Esophagus muscularis mucosa (tissue), 4 donors: ENCODE measurements at regions not wholly inside any gene's neighbourhood (a gene's known extent, or its start where the extent isn't known, plus 50 kb on each side); places are given as distances from the start of the nearest gene placed in this dataset.

Experiments
- DNase-seq: peaks from one replicate; pipeline ENCODE4 v3.0.0-alpha.2; 2017; ENCODE audit errors: extremely low spot score
- H3K27ac ChIP-seq, 4 donors: fragments of 200-600 bp; sonication (generic); replicated peaks in 1 of 4; 1 replicate in 3 of 4; 2 replicates in 1 of 4; pipeline ENCODE4 v1.5.1; 2016 to 2019; ENCODE audit warnings: mild to moderate bottlenecking in 1 of 4
- H3K27me3 ChIP-seq, 4 donors: fragments of 200-600 bp; sonication (generic); one replicate each; pipeline versions ENCODE4 v1.5.1 to v1.6.0; 2016 to 2019
- H3K36me3 ChIP-seq, 4 donors: fragments of 200-600 bp; sonication (generic); one replicate each; pipeline ENCODE4 v1.5.1; 2016 to 2019
- H3K4me1 ChIP-seq, 4 donors: fragments of 200-600 bp; sonication (generic); one replicate each; pipeline ENCODE4 v1.5.1; 2016 to 2019
- H3K4me3 ChIP-seq, 4 donors: fragments of 200-600 bp; sonication (generic); 1 replicate in 2 of 4; 2 replicates in 2 of 4; pipeline ENCODE4 v1.5.1; 2016 to 2019; ENCODE audit warnings: mild to moderate bottlenecking in 4 of 4, moderate library complexity in 1 of 4
- H3K9me3 ChIP-seq, 4 donors: fragments of 200-600 bp; sonication (generic); 1 replicate in 3 of 4; 2 replicates in 1 of 4; pipeline ENCODE4 v1.5.1; 2016 to 2019
- CTCF ChIP-seq, 3 experiments: fragments of 200-600 bp in 2 of 3; fragments of 450-650 bp in 1 of 3; sonication (generic) in 2 of 3; IDR thresholded peaks; one replicate each; pipeline ENCODE4 v1.5.1; 2017 to 2019; ENCODE audit warnings: antibody characterized with exemption in 3 of 3, mild to moderate bottlenecking in 2 of 3, moderate library complexity in 1 of 3
- EP300 ChIP-seq: sonication (generic); formaldehyde crosslinking; IDR thresholded peaks from one replicate; pipeline ENCODE4 v1.6.1; 2017; ENCODE audit warnings: antibody characterized with exemption
- POLR2A ChIP-seq: fragments of 450-650 bp; IDR thresholded peaks from one replicate; pipeline ENCODE4 v1.6.1; 2017; ENCODE audit warnings: antibody characterized with exemption, moderate library complexity, mild to moderate bottlenecking, low read depth
- POLR2AphosphoS5 ChIP-seq, 2 donors: sonication (generic); formaldehyde crosslinking; IDR thresholded peaks; one replicate each; pipeline ENCODE4 v1.6.1; 2017; ENCODE audit warnings: antibody characterized with exemption in 2 of 2
- WGBS: methylation state at CpG from one replicate; pipeline ENCODE4 v1.1.5; 2018; 5-methylcytosine and 5-hydroxymethylcytosine counted together
- intact Hi-C: fragments of 100-400 bp; cut with DNase I; formaldehyde crosslinking; loops from one replicate; pipeline ENCODE4 v1.15.1; 2023

- DNase-seq: no peak
- no peaks in the 10 kb centered on the region for H3K27me3 ChIP-seq
- no peaks in the 10 kb centered on the region for H3K36me3 ChIP-seq
- intact Hi-C loops: loop anchor here (10.0 kb wide), 1 partner anchor 764 kb away; no protein-coding TSS in a partner anchor
- no peaks in the 10 kb centered on the region for H3K4me1 ChIP-seq
- H3K4me3 ChIP-seq: no peak overlapping the region
- H3K9me3 ChIP-seq: no peaks in the 10 kb centered on the region
- H3K27ac ChIP-seq: no peak overlapping the region
- WGBS: 87% methylated on average over 5 of the region's 5 CpGs
- no peak for TF ChIP-seq EP300
- no peak for TF ChIP-seq POLR2A
- TF ChIP-seq CTCF (IDR thresholded peaks at IDR 0.05): no peak
- no peak for TF ChIP-seq POLR2AphosphoS5 (IDR thresholded peaks at IDR 0.05)
Observed at GRCh38 chr1:88068407-88068960, 615.6 kb upstream of the PKN2 start.

GRCh38 chr1:88070956-88071355, 613.1 kb upstream of the PKN2 start:
- Histone ChIP-seq H3K27ac (no peak overlapping the region), H3K27me3 (no peaks in the 10 kb centered on the region), H3K36me3 (no peaks in the 10 kb centered on the region), H3K4me3 (no peak overlapping the region), H3K4me1 (no peaks in the 10 kb centered on the region), H3K9me3 (no peaks in the 10 kb centered on the region)
- TF ChIP-seq EP300 (no peak), CTCF (IDR thresholded peaks at IDR 0.05) (no peak), POLR2A (no peak), POLR2AphosphoS5 (IDR thresholded peaks at IDR 0.05) (no peak)
- DNase-seq: no peak
- WGBS: 75% methylated on average over 1 of the region's 1 CpG
- intact Hi-C loops: no loop called here

GRCh38 chr1:88074661-88075060, 609.4 kb upstream of the PKN2 start:
- no peak overlapping the region for H3K27ac ChIP-seq
- H3K9me3 ChIP-seq: no peaks in the 10 kb centered on the region
- intact Hi-C loops: no loop called here
- TF ChIP-seq POLR2A (no peak), CTCF (IDR thresholded peaks at IDR 0.05) (no peak)
- H3K4me3 ChIP-seq: no peak overlapping the region
- no peak for DNase-seq
- WGBS: 91% methylated on average over 2 of the region's 2 CpGs
- no peaks in the 10 kb centered on the region for H3K36me3 ChIP-seq
- no peaks in the 10 kb centered on the region for H3K27me3 ChIP-seq
- H3K4me1 ChIP-seq: no peaks in the 10 kb centered on the region

GRCh38 chr1:88075813-88076212, 608.3 kb upstream of the PKN2 start:
- no peaks in the 10 kb centered on the region for H3K4me1 ChIP-seq
- H3K9me3 ChIP-seq: no peaks in the 10 kb centered on the region
- DNase-seq: no peak
- H3K4me3 ChIP-seq: no peak overlapping the region
- H3K27ac ChIP-seq: no peak overlapping the region
- WGBS: 83% methylated on average over 1 of the region's 1 CpG
- H3K36me3 ChIP-seq: no peaks in the 10 kb centered on the region
- TF ChIP-seq CTCF (IDR thresholded peaks at IDR 0.05) (no peak), POLR2AphosphoS5 (IDR thresholded peaks at IDR 0.05) (no peak), EP300 (no peak), POLR2A (no peak)
- intact Hi-C loops: no loop called here
- H3K27me3 ChIP-seq: no peaks in the 10 kb centered on the region

GRCh38 chr1:88079036-88079435, 605.0 kb upstream of the PKN2 start:
- no peaks in the 10 kb centered on the region for H3K27me3 ChIP-seq
- no peak overlapping the region for H3K4me3 ChIP-seq
- H3K4me1 ChIP-seq: no peaks in the 10 kb centered on the region
- no peaks in the 10 kb centered on the region for H3K9me3 ChIP-seq
- WGBS: 95% methylated on average over 1 of the region's 1 CpG
- no peaks in the 10 kb centered on the region for H3K36me3 ChIP-seq
- intact Hi-C loops: no loop called here
- TF ChIP-seq POLR2A (no peak), CTCF (IDR thresholded peaks at IDR 0.05) (peak in 1 of 3 experiments; percentile 12)
- DNase-seq: no peak
- H3K27ac ChIP-seq: no peak overlapping the region
